IMR-90 (cell line): ENCODE measurements at regions not wholly inside any gene's neighbourhood (a gene's known extent, or its start where the extent isn't known, plus 50 kb on each side); places are given as distances from the start of the nearest gene placed in this dataset.

Experiments used
- BHLHE40 ChIP-seq: fragments of 150-350 bp; IDR thresholded peaks from 2 replicates; pipeline ENCODE4 v1.6.1; 2016; ENCODE audit warnings: mild to moderate bottlenecking, low read depth, low read length
- CEBPB ChIP-seq: IDR thresholded peaks from 2 replicates; pipeline ENCODE4 v1.6.1; 2012; ENCODE audit warnings: low read depth, low read length, improper control_type of control experiment
- CTCF ChIP-seq: conservative IDR thresholded peaks from 2 replicates; pipeline ENCODE4 v1.5.1; 2012; ENCODE audit warnings: mild to moderate bottlenecking, low read depth, low read length, improper control_type of control experiment
- ELK1 ChIP-seq: fragments of 150-350 bp; IDR thresholded peaks from 2 replicates; pipeline ENCODE4 v1.6.1; 2016; ENCODE audit warnings: low read depth, mild to moderate bottlenecking, low read length, moderate library complexity, borderline replicate concordance
- MAZ ChIP-seq: IDR thresholded peaks from 2 replicates; pipeline ENCODE4 v1.6.1; 2012; ENCODE audit warnings: low read depth, mild to moderate bottlenecking, low read length, improper control_type of control experiment, moderate library complexity, borderline replicate concordance
- NFE2L2 ChIP-seq: fragments of 150-350 bp; IDR thresholded peaks from 2 replicates; pipeline ENCODE4 v1.6.1; 2016; ENCODE audit warnings: low read depth, mild to moderate bottlenecking, low read length
- POLR2A ChIP-seq: IDR thresholded peaks from 2 replicates; pipeline ENCODE4 v1.6.1; 2012; ENCODE audit warnings: mild to moderate bottlenecking, low read depth, low read length
- RFX5 ChIP-seq: IDR thresholded peaks from 2 replicates; pipeline ENCODE4 v1.8.0; 2012; ENCODE audit warnings: low read depth, mild to moderate bottlenecking, low read length, moderate library complexity
- SMC3 ChIP-seq: fragments of 150-350 bp; IDR thresholded peaks from 2 replicates; pipeline ENCODE4 v1.6.1; 2016; ENCODE audit warnings: low read depth, mild to moderate bottlenecking, antibody characterized with exemption, low read length, moderate library complexity
- TF ChIP-seq, protein P1 (sequence below): fragments of 150-350 bp; IDR thresholded peaks from 2 replicates; pipeline ENCODE4 v1.6.1; 2017; ENCODE audit warnings: mild to moderate bottlenecking, antibody characterized with exemption, low read length, low read depth

DNA sequence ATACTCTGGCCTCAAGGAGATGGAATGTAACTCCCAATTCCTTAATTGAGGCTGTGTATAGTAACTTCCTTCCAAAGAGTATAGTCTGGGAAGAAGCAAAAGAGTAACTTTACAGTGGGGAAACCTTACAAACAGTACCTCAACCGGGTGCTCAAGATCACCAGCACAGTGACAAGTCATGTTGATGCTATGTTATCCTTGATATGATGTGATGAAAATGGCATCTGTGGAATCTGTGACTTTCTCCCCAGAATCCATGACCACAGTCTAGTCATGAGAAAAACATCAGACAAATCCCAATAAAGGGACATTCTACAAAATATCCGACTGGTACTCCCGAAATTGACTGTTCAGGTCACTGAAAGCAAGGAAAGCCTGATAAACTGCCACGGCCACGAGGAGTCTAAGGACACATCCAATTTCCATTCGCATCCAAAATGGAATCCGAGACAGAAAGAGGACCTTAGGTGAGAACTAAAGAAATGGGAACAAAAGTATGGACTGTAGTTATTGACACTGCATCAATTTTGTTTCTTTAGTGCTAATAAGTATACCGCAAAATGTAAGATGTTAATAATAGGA lies 97.3 kb upstream of the FRMD6 start:
- TF ChIP-seq SMC3 (no peak), CTCF (no peak), ELK1 (no peak), NFE2L2 (no peak), CEBPB (no peak), POLR2A (peak; percentile 55; the same call in 1 of the 2 replicates), BHLHE40 (no peak), MAZ (no peak), RFX5 (no peak)
- TF ChIP-seq, protein P1, sequence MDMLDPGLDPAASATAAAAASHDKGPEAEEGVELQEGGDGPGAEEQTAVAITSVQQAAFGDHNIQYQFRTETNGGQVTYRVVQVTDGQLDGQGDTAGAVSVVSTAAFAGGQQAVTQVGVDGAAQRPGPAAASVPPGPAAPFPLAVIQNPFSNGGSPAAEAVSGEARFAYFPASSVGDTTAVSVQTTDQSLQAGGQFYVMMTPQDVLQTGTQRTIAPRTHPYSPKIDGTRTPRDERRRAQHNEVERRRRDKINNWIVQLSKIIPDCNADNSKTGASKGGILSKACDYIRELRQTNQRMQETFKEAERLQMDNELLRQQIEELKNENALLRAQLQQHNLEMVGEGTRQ, result no peak
